ENCODE measurements at regions not wholly inside any gene's neighbourhood (a gene's known extent, or its start where the extent isn't known, plus 50 kb on each side); places are given as distances from the start of the nearest gene placed in this dataset.

DNA sequence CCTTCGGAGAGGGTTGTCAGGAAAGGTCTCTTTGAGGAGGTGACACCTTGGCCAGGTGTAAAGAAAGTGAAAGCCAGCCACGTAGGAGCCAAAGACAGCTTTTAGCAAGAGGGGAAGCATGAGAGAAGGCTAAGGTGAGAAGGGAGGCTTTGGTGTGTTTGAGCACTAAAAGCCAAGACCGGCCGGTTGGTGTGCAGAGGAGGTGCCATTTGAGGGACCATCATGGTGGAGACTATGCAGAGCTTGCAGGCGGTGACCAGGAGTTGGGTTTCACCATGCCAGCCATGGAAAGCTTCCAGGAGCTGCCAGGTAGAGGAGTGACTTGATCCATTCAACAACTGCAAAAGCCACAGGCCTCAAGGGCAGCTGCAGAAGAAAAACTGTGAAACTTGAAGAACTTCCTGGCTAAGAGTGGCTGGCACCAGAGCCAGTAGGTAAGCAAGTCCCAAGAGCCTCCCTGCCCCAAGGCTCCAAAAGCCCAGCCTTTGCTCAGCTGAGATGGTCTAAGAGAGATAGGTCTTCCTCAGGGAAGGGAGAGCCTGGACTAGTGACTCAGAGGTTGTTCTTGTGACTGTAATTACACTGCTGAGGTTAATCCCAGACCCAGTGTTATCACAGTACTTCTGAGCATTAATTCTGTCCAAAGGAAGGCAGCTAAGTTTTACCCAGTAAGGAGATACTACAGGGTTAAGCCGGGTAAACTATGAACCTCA, 319.0 kb downstream of the BCL11A start:
- no peaks in the 10 kb centered on the region for H3K36me3 ChIP-seq (ENCODE audit: control insufficient read depth in 2 of 4, insufficient read depth in 4 of 4, low read length in 3 of 4)
- H2AFZ ChIP-seq (ENCODE audit: low read length): no peak overlapping the region; the same call in 1 of the 2 replicates
- H3K18ac ChIP-seq (ENCODE audit: extremely low read depth, low read length): no peak overlapping the region
- no peaks in the 10 kb centered on the region for H3K23me2 ChIP-seq (ENCODE audit: low read depth, low read length)
- ChIA-PET CTCF (ENCODE audit: partially characterized antibody) (no interaction called here), POLR2A (ENCODE audit: partially characterized antibody) (no interaction called here)
- no peaks in the 10 kb centered on the region for H3K27me3 ChIP-seq (replicated peaks in 1 of 4; ENCODE audit: control insufficient read depth in 3 of 4, extremely low read depth in 1 of 4, insufficient read depth in 3 of 4, low read length in 3 of 4)
- H3K79me1 ChIP-seq (ENCODE audit: low read depth, low read length): no peaks in the 10 kb centered on the region
- no peak overlapping the region for H2BK15ac ChIP-seq (ENCODE audit: low read length)
- H4K91ac ChIP-seq (replicated peaks; ENCODE audit: insufficient read length, low read length): no peak overlapping the region
- no peak overlapping the region for H4K5ac ChIP-seq (ENCODE audit: insufficient read length, low read depth, low read length)
- no peak overlapping the region for H3K14ac ChIP-seq (ENCODE audit: insufficient read length)
- H2BK120ac ChIP-seq (replicated peaks; ENCODE audit: low read depth, low read length): no peak overlapping the region
- no peaks in the 10 kb centered on the region for H3K4me1 ChIP-seq (replicated peaks in 1 of 4; ENCODE audit: control insufficient read depth in 3 of 4, insufficient read depth in 4 of 4, low read length in 3 of 4)
- no peaks in the 10 kb centered on the region for H3K9me3 ChIP-seq (ENCODE audit: insufficient read depth in 2 of 2, low read depth in 1 of 2, low read length in 1 of 2)
- WGBS, 2 experiments (ENCODE audit: extremely low coverage in 1 of 2, insufficient coverage in 1 of 2, insufficient read length in 1 of 2, insufficient replicate concordance in 2 of 2, low coverage in 1 of 2, low lambda C conversion rate in 2 of 2, missing lambda C conversion rate in 1 of 2): 94% methylated on average over 6 of the region's 6 CpGs; no CpG with 5 or more reads in 1 of the 2 experiments
- H2BK12ac ChIP-seq (ENCODE audit: low read depth, low read length): no peak overlapping the region
- H3K79me2 ChIP-seq (ENCODE audit: control insufficient read depth in 1 of 2, insufficient read depth in 2 of 2, low read length in 2 of 2): no peaks in the 10 kb centered on the region
- no peak overlapping the region for H3K56ac ChIP-seq (replicated peaks; ENCODE audit: insufficient read length, low read depth, low read length)
- H4K8ac ChIP-seq (ENCODE audit: extremely low read depth, insufficient read depth, low read length): no peak overlapping the region
- no peak overlapping the region for H3K23ac ChIP-seq (ENCODE audit: insufficient read length)
- TF ChIP-seq, protein P1, sequence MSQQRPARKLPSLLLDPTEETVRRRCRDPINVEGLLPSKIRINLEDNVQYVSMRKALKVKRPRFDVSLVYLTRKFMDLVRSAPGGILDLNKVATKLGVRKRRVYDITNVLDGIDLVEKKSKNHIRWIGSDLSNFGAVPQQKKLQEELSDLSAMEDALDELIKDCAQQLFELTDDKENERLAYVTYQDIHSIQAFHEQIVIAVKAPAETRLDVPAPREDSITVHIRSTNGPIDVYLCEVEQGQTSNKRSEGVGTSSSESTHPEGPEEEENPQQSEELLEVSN (IDR thresholded peaks at IDR 0.05): no peak
- TF ChIP-seq RBBP5 (IDR thresholded peaks at IDR 0.05; ENCODE audit: borderline replicate concordance, low read depth, low read length) (no peak), CEBPB (IDR thresholded peaks at IDR 0.05; ENCODE audit: low read depth, low read length) (no peak), BCL11A (IDR thresholded peaks at IDR 0.05; ENCODE audit: low read depth in 2 of 2, low read length in 2 of 2) (no peak), HDAC6 (IDR thresholded peaks at IDR 0.05; ENCODE audit: low read depth, low read length) (no peak), POLR2AphosphoS5 (IDR thresholded peaks at IDR 0.05; ENCODE audit: low read depth, low read length) (no peak), CBX5 (IDR thresholded peaks at IDR 0.05; ENCODE audit: low read depth, low read length) (no peak), CBX8 (IDR thresholded peaks at IDR 0.05; ENCODE audit: borderline replicate concordance, low read depth, low read length) (no peak), POLR2A (IDR thresholded peaks at IDR 0.05; ENCODE audit: control extremely low read depth in 1 of 2, low read depth in 2 of 2, low read length in 2 of 2) (no peak)
- TF ChIP-seq, protein P2, sequence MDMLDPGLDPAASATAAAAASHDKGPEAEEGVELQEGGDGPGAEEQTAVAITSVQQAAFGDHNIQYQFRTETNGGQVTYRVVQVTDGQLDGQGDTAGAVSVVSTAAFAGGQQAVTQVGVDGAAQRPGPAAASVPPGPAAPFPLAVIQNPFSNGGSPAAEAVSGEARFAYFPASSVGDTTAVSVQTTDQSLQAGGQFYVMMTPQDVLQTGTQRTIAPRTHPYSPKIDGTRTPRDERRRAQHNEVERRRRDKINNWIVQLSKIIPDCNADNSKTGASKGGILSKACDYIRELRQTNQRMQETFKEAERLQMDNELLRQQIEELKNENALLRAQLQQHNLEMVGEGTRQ (IDR thresholded peaks at IDR 0.05; ENCODE audit: low read length): no peak
- TF ChIP-seq, protein P3, sequence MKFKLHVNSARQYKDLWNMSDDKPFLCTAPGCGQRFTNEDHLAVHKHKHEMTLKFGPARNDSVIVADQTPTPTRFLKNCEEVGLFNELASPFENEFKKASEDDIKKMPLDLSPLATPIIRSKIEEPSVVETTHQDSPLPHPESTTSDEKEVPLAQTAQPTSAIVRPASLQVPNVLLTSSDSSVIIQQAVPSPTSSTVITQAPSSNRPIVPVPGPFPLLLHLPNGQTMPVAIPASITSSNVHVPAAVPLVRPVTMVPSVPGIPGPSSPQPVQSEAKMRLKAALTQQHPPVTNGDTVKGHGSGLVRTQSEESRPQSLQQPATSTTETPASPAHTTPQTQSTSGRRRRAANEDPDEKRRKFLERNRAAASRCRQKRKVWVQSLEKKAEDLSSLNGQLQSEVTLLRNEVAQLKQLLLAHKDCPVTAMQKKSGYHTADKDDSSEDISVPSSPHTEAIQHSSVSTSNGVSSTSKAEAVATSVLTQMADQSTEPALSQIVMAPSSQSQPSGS (IDR thresholded peaks at IDR 0.05; ENCODE audit: low read length): no peak
- FAIRE-seq (no peak), DNase-seq (ENCODE audit: low read depth in 1 of 2, low spot score in 2 of 2) (no peak)
- H3K27ac ChIP-seq (ENCODE audit: low read depth, low read length): no peak overlapping the region
- no peak overlapping the region for H3K9ac ChIP-seq (replicated peaks in 1 of 4; ENCODE audit: extremely low read depth in 1 of 4, low read depth in 3 of 4, low read length in 3 of 4)
- H2BK5ac ChIP-seq (ENCODE audit: low read depth, low read length): no peak overlapping the region
- H2AK5ac ChIP-seq (ENCODE audit: low read depth, low read length): no peak overlapping the region
- no peak overlapping the region for H3K4me2 ChIP-seq (ENCODE audit: insufficient read depth in 1 of 2, low read depth in 2 of 2, low read length in 2 of 2)
- no peaks in the 10 kb centered on the region for H4K20me1 ChIP-seq (replicated peaks in 1 of 2; ENCODE audit: control insufficient read depth in 1 of 2, insufficient read depth in 2 of 2, low read length in 2 of 2)
- no peak overlapping the region for H3K4me3 ChIP-seq (ENCODE audit: extremely low read depth in 1 of 4, insufficient read depth in 2 of 4, low read depth in 3 of 4, low read length in 4 of 4)
- no peak overlapping the region for H2BK20ac ChIP-seq (ENCODE audit: low read length)
- no peak overlapping the region for H3K4ac ChIP-seq (replicated peaks; ENCODE audit: insufficient read length, low read depth, low read length)
